Trophoblast cell (in vitro differentiated cells and primary cell): ENCODE measurements at regions not wholly inside any gene's neighbourhood (a gene's known extent, or its start where the extent isn't known, plus 50 kb on each side); places are given as distances from the start of the nearest gene placed in this dataset.
A peak's percentile ranks its signal among the peaks of the same experiment; 100 is the strongest.

Experiments used
- DNase-seq, 2 donors: peaks; one replicate each; pipeline ENCODE4 v3.0.0-alpha.2; 2016
- H2AFZ ChIP-seq: 2 replicates; pipeline ENCODE4 v1.6.1; 2013; ENCODE audit warnings: low read length, moderate library complexity, mild to moderate bottlenecking; ENCODE audit not compliant: insufficient read depth, poor library complexity
- H2AK5ac ChIP-seq: 2 replicates; pipeline ENCODE4 v1.6.1; 2013; ENCODE audit warnings: mild to moderate bottlenecking, low read length
- H2BK120ac ChIP-seq: 2 replicates; pipeline ENCODE4 v1.6.1; 2013; ENCODE audit warnings: low read length, mild to moderate bottlenecking, moderate library complexity; ENCODE audit not compliant: insufficient read depth, poor library complexity
- H2BK12ac ChIP-seq: 2 replicates; pipeline ENCODE4 v1.6.1; 2013; ENCODE audit warnings: mild to moderate bottlenecking, low read length, moderate library complexity
- H2BK5ac ChIP-seq: 2 replicates; pipeline ENCODE4 v1.6.1; 2013; ENCODE audit warnings: low read length, low read depth, moderate library complexity, mild to moderate bottlenecking; ENCODE audit not compliant: poor library complexity
- H3K14ac ChIP-seq: 2 replicates; pipeline ENCODE4 v1.6.1; 2013; ENCODE audit warnings: mild to moderate bottlenecking, low read length
- H3K18ac ChIP-seq: 2 replicates; pipeline ENCODE4 v1.6.1; 2013; ENCODE audit warnings: mild to moderate bottlenecking, low read length
- H3K23ac ChIP-seq: 2 replicates; pipeline ENCODE4 v1.6.1; 2013; ENCODE audit warnings: low read length
- H3K27ac ChIP-seq: 2 replicates; pipeline ENCODE4 v1.5.1; 2013; ENCODE audit warnings: low read depth, mild to moderate bottlenecking, inconsistent platforms, low read length, moderate library complexity
- H3K27me3 ChIP-seq: 2 replicates; pipeline ENCODE4 v1.6.1; 2013; ENCODE audit warnings: inconsistent platforms, mild to moderate bottlenecking, low read length, moderate library complexity; ENCODE audit not compliant: insufficient read depth
- H3K36me3 ChIP-seq, 2 experiments: 1 replicate in 1 of 2; 2 replicates in 1 of 2; pipeline ENCODE4 v1.6.1; 2013; ENCODE audit warnings: low read length in 2 of 2, mild to moderate bottlenecking in 2 of 2, moderate library complexity in 1 of 2; ENCODE audit not compliant: insufficient read depth in 2 of 2, control insufficient read depth in 1 of 2
- H3K4ac ChIP-seq: 2 replicates; pipeline ENCODE4 v1.6.1; 2013; ENCODE audit warnings: low read depth, mild to moderate bottlenecking, low read length, moderate library complexity
- H3K4me1 ChIP-seq, 2 experiments: 1 replicate in 1 of 2; 2 replicates in 1 of 2; pipeline ENCODE4 v1.6.1; 2013; ENCODE audit warnings: low read length in 2 of 2, mild to moderate bottlenecking in 2 of 2, moderate library complexity in 1 of 2; ENCODE audit not compliant: insufficient read depth in 2 of 2, control insufficient read depth in 1 of 2
- H3K4me2 ChIP-seq: 2 replicates; pipeline ENCODE4 v1.6.1; 2013; ENCODE audit warnings: inconsistent platforms, mild to moderate bottlenecking, low read length, moderate library complexity
- H3K4me3 ChIP-seq: 2 replicates; pipeline ENCODE4 v1.5.1; 2013; ENCODE audit warnings: mild to moderate bottlenecking, low read depth, low read length, inconsistent platforms
- H3K79me1 ChIP-seq: one replicate; pipeline ENCODE4 v1.6.1; 2013; ENCODE audit warnings: low read length
- H3K79me2 ChIP-seq: 2 replicates; pipeline ENCODE4 v1.6.1; 2013; ENCODE audit warnings: low read length, mild to moderate bottlenecking; ENCODE audit not compliant: control insufficient read depth, insufficient read depth, poor library complexity
- H3K9ac ChIP-seq: 2 replicates; pipeline ENCODE4 v1.6.1; 2013; ENCODE audit warnings: mild to moderate bottlenecking, low read length
- H3K9me3 ChIP-seq: 2 replicates; pipeline ENCODE4 v1.6.1; 2013; ENCODE audit warnings: low read depth, mild to moderate bottlenecking, control low read depth, inconsistent platforms, low read length; ENCODE audit not compliant: insufficient read depth
- H4K12ac ChIP-seq: 2 replicates; pipeline ENCODE4 v1.6.1; 2013; ENCODE audit warnings: low read depth, mild to moderate bottlenecking, low read length, moderate library complexity
- H4K8ac ChIP-seq: 2 replicates; pipeline ENCODE4 v1.6.1; 2013; ENCODE audit warnings: low read depth, mild to moderate bottlenecking, low read length, moderate library complexity
- H4K91ac ChIP-seq: one replicate; pipeline ENCODE4 v1.6.1; 2013; ENCODE audit warnings: low read depth, mild to moderate bottlenecking, low read length, moderate library complexity
- WGBS: extraction: QIAGEN DNeasy Blood & Tissue Kit; methylation state at CpG from one replicate; pipeline ENCODE4 v1.1.7; 2013; ENCODE audit warnings: missing lambda C conversion rate; ENCODE audit not compliant: insufficient read length, insufficient coverage; ENCODE audit errors: extremely low coverage; 5-methylcytosine and 5-hydroxymethylcytosine counted together

GRCh38 chr6:168822376-168822775 lies 381.4 kb downstream of the SMOC2 start:
- no peak overlapping the region for H4K8ac ChIP-seq
- DNase-seq, result no peak
- H3K23ac ChIP-seq, result no peak overlapping the region
- no peaks in the 10 kb centered on the region for H3K27me3 ChIP-seq
- H3K27ac ChIP-seq, result no peak overlapping the region
- no peak overlapping the region for H3K4ac ChIP-seq
- no peak overlapping the region for H3K9ac ChIP-seq
- H4K12ac ChIP-seq, result no peak overlapping the region
- peaks cover 0 to 4% of the 10 kb centered on the region in 2 experiments for H3K4me1 ChIP-seq
- H3K4me3 ChIP-seq, result no peak overlapping the region
- no peak overlapping the region for H3K18ac ChIP-seq
- H3K79me2 ChIP-seq, result no peaks in the 10 kb centered on the region
- WGBS, result no CpG with 5 or more reads among the region's 9 CpGs
- no peak overlapping the region for H2BK12ac ChIP-seq
- no peak overlapping the region for H2BK5ac ChIP-seq
- no peak overlapping the region for H2BK120ac ChIP-seq
- no peak overlapping the region for H4K91ac ChIP-seq
- H3K4me2 ChIP-seq, result no peak overlapping the region
- H3K9me3 ChIP-seq, result peaks cover 3% of the 10 kb centered on the region
- H3K79me1 ChIP-seq, result peaks cover 6% of the 10 kb centered on the region
- no peak overlapping the region for H3K14ac ChIP-seq
- H3K36me3 ChIP-seq, result no peaks in the 10 kb centered on the region
- H2AK5ac ChIP-seq, result no peak overlapping the region
- no peak overlapping the region for H2AFZ ChIP-seq

- H3K23ac ChIP-seq, result no peak overlapping the region
- no peak overlapping the region for H2AFZ ChIP-seq
- H2AK5ac ChIP-seq, result no peak overlapping the region
- no peak overlapping the region for H4K12ac ChIP-seq
- H3K79me2 ChIP-seq, result no peaks in the 10 kb centered on the region
- no peak overlapping the region for H4K8ac ChIP-seq
- H3K79me1 ChIP-seq, result peaks cover 3% of the 10 kb centered on the region
- no peak overlapping the region for H3K4me2 ChIP-seq
- H2BK5ac ChIP-seq, result no peak overlapping the region
- no peak overlapping the region for H3K27ac ChIP-seq
- no peak overlapping the region for H3K4ac ChIP-seq
- DNase-seq, result peak; percentile 63 to 72
- no peak overlapping the region for H3K9ac ChIP-seq
- H3K4me1 ChIP-seq, result peaks cover 0 to 4% of the 10 kb centered on the region in 2 experiments
- H3K9me3 ChIP-seq, result no peaks in the 10 kb centered on the region
- H3K18ac ChIP-seq, result no peak overlapping the region
- no peaks in the 10 kb centered on the region for H3K36me3 ChIP-seq
- H2BK12ac ChIP-seq, result no peak overlapping the region
- no peak overlapping the region for H4K91ac ChIP-seq
- H3K4me3 ChIP-seq, result no peak overlapping the region
- H3K27me3 ChIP-seq, result no peaks in the 10 kb centered on the region
- H3K14ac ChIP-seq, result no peak overlapping the region
- H2BK120ac ChIP-seq, result no peak overlapping the region
- WGBS, result no CpG with 5 or more reads among the region's 8 CpGs
Observed at GRCh38 chr6:168819546-168819945, 378.6 kb downstream of the SMOC2 start.

- H2BK5ac ChIP-seq, result no peak overlapping the region
- no peak overlapping the region for H2BK120ac ChIP-seq
- no peak overlapping the region for H2BK12ac ChIP-seq
- no peak overlapping the region for H3K27ac ChIP-seq
- no peaks in the 10 kb centered on the region for H3K79me2 ChIP-seq
- no peak overlapping the region for H3K9ac ChIP-seq
- H3K4me3 ChIP-seq, result no peak overlapping the region
- H4K91ac ChIP-seq, result no peak overlapping the region
- no peak overlapping the region for H3K18ac ChIP-seq
- H3K4me2 ChIP-seq, result no peak overlapping the region
- H2AFZ ChIP-seq, result no peak overlapping the region
- H3K4ac ChIP-seq, result no peak overlapping the region
- no peaks in the 10 kb centered on the region for H3K79me1 ChIP-seq
- no peaks in the 10 kb centered on the region for H3K36me3 ChIP-seq
- H2AK5ac ChIP-seq, result no peak overlapping the region
- no peaks in the 10 kb centered on the region for H3K9me3 ChIP-seq
- no peak overlapping the region for H3K23ac ChIP-seq
- no CpG with 5 or more reads among the region's 1 CpG for WGBS
- H3K4me1 ChIP-seq, result no peaks in the 10 kb centered on the region
- no peak for DNase-seq
- no peak overlapping the region for H4K12ac ChIP-seq
- no peak overlapping the region for H3K14ac ChIP-seq
- H3K27me3 ChIP-seq, result no peaks in the 10 kb centered on the region
- H4K8ac ChIP-seq, result no peak overlapping the region
Observed at GRCh38 chr6:168817558-168818159, 376.7 kb downstream of the SMOC2 start.

GRCh38 chr6:168815229-168815628 lies 374.2 kb downstream of the SMOC2 start:
- no peak overlapping the region for H4K12ac ChIP-seq
- H2AK5ac ChIP-seq, result no peak overlapping the region
- no peaks in the 10 kb centered on the region for H3K79me2 ChIP-seq
- H4K8ac ChIP-seq, result no peak overlapping the region
- no peak overlapping the region for H3K23ac ChIP-seq
- no peak overlapping the region for H2BK5ac ChIP-seq
- H4K91ac ChIP-seq, result no peak overlapping the region
- DNase-seq, result peak in 1 of 2 donors; percentile 6
- H3K4me1 ChIP-seq, result no peaks in the 10 kb centered on the region
- H3K4ac ChIP-seq, result no peak overlapping the region
- H3K27me3 ChIP-seq, result no peaks in the 10 kb centered on the region
- no peaks in the 10 kb centered on the region for H3K36me3 ChIP-seq
- H2BK12ac ChIP-seq, result no peak overlapping the region
- H3K9me3 ChIP-seq, result no peaks in the 10 kb centered on the region
- H3K27ac ChIP-seq, result no peak overlapping the region
- no CpG with 5 or more reads among the region's 5 CpGs for WGBS
- no peak overlapping the region for H3K4me3 ChIP-seq
- H3K4me2 ChIP-seq, result no peak overlapping the region
- no peak overlapping the region for H3K14ac ChIP-seq
- H2AFZ ChIP-seq, result no peak overlapping the region
- H2BK120ac ChIP-seq, result no peak overlapping the region
- H3K9ac ChIP-seq, result peak overlapping the region; percentile 33
- no peaks in the 10 kb centered on the region for H3K79me1 ChIP-seq
- no peak overlapping the region for H3K18ac ChIP-seq
